HAP-1 (cell line): ENCODE measurements at regions not wholly inside any gene's neighbourhood (a gene's known extent, or its start where the extent isn't known, plus 50 kb on each side); places are given as distances from the start of the nearest gene placed in this dataset.
"Not testable (repeated sequence)": the region's sequence is repeated elsewhere in the genome, so short reads cannot be mapped to it uniquely, and the experiment has no call there.

Experiments
- DNase-seq, 2 experiments: peaks; one replicate each; pipeline ENCODE4 v3.0.0-alpha.2; 2016 to 2020; ENCODE audit warnings: low spot score in 2 of 2
- H3K27me3 ChIP-seq: fragments of 250-450 bp; sonication (Bioruptor Pico); 2 replicates; pipeline ENCODE4 v1.5.1; 2020; ENCODE audit warnings: low read depth, mild to moderate bottlenecking, moderate library complexity
- H3K36me3 ChIP-seq: fragments of 250-450 bp; sonication (Bioruptor Pico); replicated peaks from 2 replicates; pipeline ENCODE4 v1.5.1; 2020; ENCODE audit warnings: mild to moderate bottlenecking
- H3K4me1 ChIP-seq: fragments of 250-450 bp; sonication (Bioruptor Pico); 2 replicates; pipeline ENCODE4 v1.5.1; 2020; ENCODE audit warnings: mild to moderate bottlenecking
- H3K4me3 ChIP-seq: fragments of 250-450 bp; sonication (Bioruptor Pico); 2 replicates; pipeline ENCODE4 v1.5.1; 2020; ENCODE audit warnings: mild to moderate bottlenecking, moderate library complexity
- H3K9me3 ChIP-seq: fragments of 250-450 bp; sonication (Bioruptor Pico); 2 replicates; pipeline ENCODE4 v1.5.1; 2020; ENCODE audit warnings: mild to moderate bottlenecking, moderate library complexity
- in situ Hi-C: fragments of 300-500 bp; cut with MboI; formaldehyde crosslinking; loops from 3 replicates; pipeline ENCODE4 v1.14.3; 2020; ENCODE audit warnings: low sequenced_read_pairs, inconsistent platforms, mixed read lengths

- Histone ChIP-seq H3K36me3 (no peaks in the 10 kb centered on the region), H3K4me3 (no peak overlapping the region), H3K4me1 (no peaks in the 10 kb centered on the region), H3K27me3 (no peaks in the 10 kb centered on the region; the same call in 1 of the 2 replicates), H3K9me3 (no peaks in the 10 kb centered on the region; the same call in 1 of the 2 replicates)
- in situ Hi-C loops = no loop called here
- no peak for DNase-seq
These were observed 278.6 kb downstream of the SIPA1L2 start for GRCh38 chr1:232351335-232351734.

- peaks cover 12% of the 10 kb centered on the region for H3K9me3 ChIP-seq
- no peak overlapping the region for H3K4me3 ChIP-seq
- no peaks in the 10 kb centered on the region for H3K36me3 ChIP-seq
- no peaks in the 10 kb centered on the region; the same call in 1 of the 2 replicates for H3K27me3 ChIP-seq
- in situ Hi-C loops = no loop called here
- no peak for DNase-seq
- H3K4me1 ChIP-seq = no peaks in the 10 kb centered on the region
These were observed 283.1 kb downstream of the SIPA1L2 start for GRCh38 chr1:232346844-232347243.

- H3K9me3 ChIP-seq = peaks cover 12% of the 10 kb centered on the region
- H3K27me3 ChIP-seq = no peaks in the 10 kb centered on the region; the same call in 1 of the 2 replicates
- in situ Hi-C loops = no loop called here
- no peak for DNase-seq
- no peak overlapping the region for H3K4me3 ChIP-seq
- H3K36me3 ChIP-seq = no peaks in the 10 kb centered on the region
- H3K4me1 ChIP-seq = no peaks in the 10 kb centered on the region
These were observed 285.0 kb downstream of the SIPA1L2 start for GRCh38 chr1:232344791-232345399.

- H3K27me3 ChIP-seq, DNase-seq, in situ Hi-C loops, H3K36me3 ChIP-seq, H3K4me3 ChIP-seq, H3K4me1 ChIP-seq: not testable (repeated sequence)
- H3K9me3 ChIP-seq = peaks cover 12% of the 10 kb centered on the region
These were observed 285.7 kb downstream of the SIPA1L2 start for GRCh38 chr1:232344186-232344585.

DNA sequence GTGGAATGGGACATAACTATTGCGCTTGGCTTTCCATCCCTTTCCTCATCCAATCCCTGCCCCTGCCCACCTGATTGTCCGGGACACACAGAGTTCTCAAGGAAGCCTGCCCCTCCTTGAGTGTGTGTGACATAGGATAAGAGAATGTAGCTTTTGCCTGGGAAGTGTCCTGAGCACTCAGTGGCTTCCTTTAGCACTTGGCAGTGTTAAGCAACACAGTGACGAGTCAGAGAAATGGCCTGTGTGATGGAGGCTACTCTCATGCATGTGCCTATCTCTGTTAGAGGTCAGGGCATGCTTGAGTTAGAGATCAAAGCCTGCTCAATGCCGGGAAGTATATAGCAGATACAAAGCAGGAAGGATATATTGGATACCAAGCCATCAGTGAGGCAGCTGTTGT lies 289.5 kb downstream of the SIPA1L2 start:
- in situ Hi-C loops = no loop called here
- peaks cover 13% of the 10 kb centered on the region for H3K9me3 ChIP-seq
- no peaks in the 10 kb centered on the region for H3K36me3 ChIP-seq
- no peak overlapping the region for H3K4me3 ChIP-seq
- DNase-seq = no peak
- H3K27me3 ChIP-seq = no peaks in the 10 kb centered on the region
- H3K4me1 ChIP-seq = no peaks in the 10 kb centered on the region

- Histone ChIP-seq H3K9me3 (peaks cover 3% of the 10 kb centered on the region), H3K36me3 (no peaks in the 10 kb centered on the region), H3K4me1 (no peaks in the 10 kb centered on the region), H3K27me3 (no peaks in the 10 kb centered on the region), H3K4me3 (no peak overlapping the region)
- in situ Hi-C loops = no loop called here
- DNase-seq = no peak
These were observed 290.9 kb downstream of the SIPA1L2 start for GRCh38 chr1:232339073-232339472.

GRCh38 chr1:232335741-232336293 lies 294.1 kb downstream of the SIPA1L2 start:
- in situ Hi-C loops = no loop called here
- H3K36me3 ChIP-seq = no peaks in the 10 kb centered on the region
- H3K4me1 ChIP-seq = 0 out of 2 replicates have a peak, but pooled peaks cover 2% of the 10 kb centered on the region
- H3K27me3 ChIP-seq = no peaks in the 10 kb centered on the region
- no peak for DNase-seq
- peaks cover 3% of the 10 kb centered on the region; the same call in 1 of the 2 replicates for H3K9me3 ChIP-seq
- H3K4me3 ChIP-seq = no peak overlapping the region

DNA sequence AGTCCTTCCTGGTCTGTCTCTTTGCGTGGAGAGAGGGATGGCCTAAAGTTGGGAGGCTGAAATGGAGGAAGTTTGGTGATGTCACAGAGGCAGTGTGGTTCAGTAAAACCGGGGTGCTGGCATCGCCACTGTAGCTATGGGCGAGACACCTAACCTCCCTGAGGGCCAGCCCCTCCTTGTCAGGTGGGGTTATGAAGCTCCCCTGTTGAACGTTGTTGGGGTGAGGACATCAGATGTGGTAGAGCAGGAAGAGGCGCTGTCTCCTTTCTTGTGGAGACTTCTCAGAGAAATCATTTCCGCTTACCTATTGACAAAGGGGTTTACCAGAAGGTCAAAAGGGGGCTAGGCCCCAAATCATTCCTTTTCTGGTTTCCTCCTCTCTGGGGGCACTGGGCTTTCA lies 294.7 kb downstream of the SIPA1L2 start:
- Histone ChIP-seq H3K36me3 (no peaks in the 10 kb centered on the region), H3K9me3 (peaks cover 3% of the 10 kb centered on the region; the same call in 1 of the 2 replicates), H3K4me1 (0 out of 2 replicates have a peak, but pooled peaks cover 2% of the 10 kb centered on the region), H3K4me3 (no peak overlapping the region), H3K27me3 (no peaks in the 10 kb centered on the region)
- in situ Hi-C loops = no loop called here
- no peak for DNase-seq

DNA sequence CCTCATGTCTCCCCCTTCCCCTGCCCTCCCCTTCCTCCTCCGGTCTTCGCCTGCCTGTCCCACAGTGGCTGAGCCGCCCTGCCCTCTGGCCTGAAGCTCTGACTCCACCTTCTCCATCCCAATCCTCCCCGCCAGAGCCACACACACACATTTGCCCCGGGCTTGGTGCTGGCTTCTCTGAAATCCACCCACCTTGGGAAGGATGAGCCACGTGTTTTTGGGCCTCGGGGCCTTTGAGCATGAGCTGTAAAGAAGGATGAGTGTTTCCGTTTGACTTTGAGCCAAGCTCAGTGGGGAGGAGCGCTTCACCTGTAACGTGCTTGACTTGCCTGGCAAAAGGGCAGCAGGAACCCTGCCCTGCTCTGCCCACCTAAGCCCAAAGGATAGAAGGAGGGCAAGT lies 295.1 kb downstream of the SIPA1L2 start:
- H3K9me3 ChIP-seq = peaks cover 3% of the 10 kb centered on the region; the same call in 1 of the 2 replicates
- in situ Hi-C loops = no loop called here
- no peaks in the 10 kb centered on the region for H3K27me3 ChIP-seq
- H3K4me1 ChIP-seq = 0 out of 2 replicates have a peak, but pooled peaks cover 2% of the 10 kb centered on the region
- H3K4me3 ChIP-seq = no peak overlapping the region
- no peaks in the 10 kb centered on the region for H3K36me3 ChIP-seq
- no peak for DNase-seq

DNA sequence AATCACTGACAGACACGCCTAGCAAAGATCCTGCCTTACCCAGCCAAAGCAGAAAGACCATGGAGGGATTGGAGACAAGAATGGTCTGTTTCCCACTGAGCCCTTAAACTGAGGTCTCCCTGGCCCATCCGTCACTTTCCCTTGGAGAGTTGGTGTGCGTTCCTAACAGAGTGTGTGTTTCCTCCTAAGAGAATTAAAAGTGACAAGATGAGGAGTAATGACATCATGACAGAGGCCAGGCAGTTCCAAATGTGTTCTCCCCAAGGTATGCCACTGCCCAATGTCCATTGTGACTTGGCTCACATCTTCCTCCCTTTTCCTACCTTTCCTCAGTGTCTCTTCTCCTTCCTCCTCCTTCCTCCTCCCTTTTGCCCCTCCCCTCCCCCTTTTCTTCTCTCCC lies 295.7 kb downstream of the SIPA1L2 start:
- Histone ChIP-seq H3K4me3 (no peak overlapping the region), H3K36me3 (no peaks in the 10 kb centered on the region), H3K4me1 (0 out of 2 replicates have a peak, but pooled peaks cover 2% of the 10 kb centered on the region), H3K27me3 (no peaks in the 10 kb centered on the region), H3K9me3 (peaks cover 3% of the 10 kb centered on the region; the same call in 1 of the 2 replicates)
- in situ Hi-C loops = no loop called here
- no peak for DNase-seq

GRCh38 chr1:232333419-232333767 lies 296.5 kb downstream of the SIPA1L2 start:
- DNase-seq = no peak
- Histone ChIP-seq H3K4me1 (0 out of 2 replicates have a peak, but pooled peaks cover 2% of the 10 kb centered on the region), H3K27me3 (no peaks in the 10 kb centered on the region), H3K4me3 (no peak overlapping the region), H3K36me3 (no peaks in the 10 kb centered on the region), H3K9me3 (no peaks in the 10 kb centered on the region)
- in situ Hi-C loops = no loop called here

DNA sequence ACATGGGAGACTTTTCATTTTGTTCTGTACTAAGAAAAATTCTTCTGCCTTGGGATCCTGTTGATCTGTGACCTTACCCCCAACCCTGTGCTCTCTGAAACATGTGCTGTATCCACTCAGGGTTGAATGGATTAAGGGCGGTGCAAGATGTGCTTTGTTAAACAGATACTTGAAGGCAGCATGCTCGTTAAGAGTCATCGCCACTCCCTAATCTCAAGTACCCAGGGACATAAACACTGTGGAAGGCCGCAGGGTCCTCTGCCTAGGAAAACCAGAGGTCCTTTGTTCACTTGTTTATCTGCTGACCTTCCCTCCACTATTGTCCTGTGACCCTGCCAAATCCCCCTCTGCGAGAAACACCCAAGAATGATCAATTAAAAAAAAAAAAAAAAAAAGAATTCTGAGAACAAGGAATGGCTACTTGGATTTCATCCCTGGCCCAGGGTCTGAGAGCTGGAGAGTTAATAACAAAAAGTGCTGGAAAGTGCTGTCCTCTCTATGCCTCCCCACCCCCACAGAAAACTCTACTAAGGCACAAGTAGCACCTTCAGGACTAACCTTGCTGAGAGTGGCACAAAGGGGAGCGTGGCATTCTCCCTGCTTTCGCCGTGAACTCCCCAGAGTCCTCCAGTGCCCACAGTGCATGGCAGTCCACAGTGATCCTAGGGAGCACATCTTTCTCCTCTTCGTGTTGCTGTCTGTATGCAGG lies 297.1 kb downstream of the SIPA1L2 start:
- H3K4me3 ChIP-seq, in situ Hi-C loops, H3K36me3 ChIP-seq, H3K27me3 ChIP-seq, DNase-seq, H3K9me3 ChIP-seq, H3K4me1 ChIP-seq: not testable (repeated sequence)

GRCh38 chr1:232329103-232329813 lies 300.7 kb downstream of the SIPA1L2 start:
- in situ Hi-C loops = no loop called here
- Histone ChIP-seq H3K4me1 (peaks cover 12% of the 10 kb centered on the region), H3K27me3 (no peaks in the 10 kb centered on the region), H3K36me3 (no peaks in the 10 kb centered on the region), H3K9me3 (no peaks in the 10 kb centered on the region), H3K4me3 (no peak overlapping the region)
- no peak for DNase-seq
